Neural cell (in vitro differentiated cells): ENCODE measurements at regions not wholly inside any gene's neighbourhood (a gene's known extent, or its start where the extent isn't known, plus 50 kb on each side); places are given as distances from the start of the nearest gene placed in this dataset.

ENCODE experiments used
- H2AFZ ChIP-seq: fragments of 200-600, 300-800 bp; sonication (generic), shearing (Covaris generic); 2 replicates; pipeline ENCODE4 v1.6.0; 2014; ENCODE audit warnings: low read depth, mild to moderate bottlenecking, antibody characterized with exemption, low read length, moderate library complexity
- H3F3A ChIP-seq: fragments of 200-600 bp; shearing (Covaris generic); 2 replicates; pipeline ENCODE4 v1.6.1; 2016; ENCODE audit warnings: mild to moderate bottlenecking, moderate library complexity, mixed read lengths, antibody characterized with exemption, low read length; ENCODE audit not compliant: insufficient read depth, poor library complexity, severe bottlenecking
- H3K27ac ChIP-seq: fragments of 200-600, 300-800 bp; sonication (generic), shearing (Covaris generic); 2 replicates; pipeline ENCODE4 v1.5.1; 2014; ENCODE audit warnings: mild to moderate bottlenecking, low read length, moderate library complexity
- H3K27me3 ChIP-seq: fragments of 300-800, 200-600 bp; sonication (generic), shearing (Covaris generic); 2 replicates; pipeline ENCODE4 v1.6.0; 2014; ENCODE audit warnings: mild to moderate bottlenecking, low read depth, low read length, moderate library complexity; ENCODE audit not compliant: insufficient read depth
- H3K36me3 ChIP-seq: fragments of 300-800, 200-600 bp; sonication (generic), shearing (Covaris generic); 2 replicates; pipeline ENCODE4 v1.5.1; 2014; ENCODE audit warnings: mild to moderate bottlenecking, antibody characterized with exemption, low read length, moderate library complexity; ENCODE audit not compliant: insufficient read depth
- H3K4me2 ChIP-seq: fragments of 300-800, 200-600 bp; sonication (generic), shearing (Covaris generic); 2 replicates; pipeline ENCODE4 v1.6.0; 2014; ENCODE audit warnings: mild to moderate bottlenecking, low read length
- H3K4me3 ChIP-seq: fragments of 300-800, 200-600 bp; sonication (generic), shearing (Covaris generic); 2 replicates; pipeline ENCODE4 v1.5.1; 2014; ENCODE audit warnings: mild to moderate bottlenecking, low read length, moderate library complexity
- H3K79me2 ChIP-seq: fragments of 200-600 bp; shearing (Covaris generic); replicated peaks from 2 replicates; pipeline ENCODE4 v1.6.0; 2014; ENCODE audit warnings: mild to moderate bottlenecking, low read length, moderate library complexity; ENCODE audit not compliant: insufficient read depth
- H3K9ac ChIP-seq: fragments of 300-800, 200-600 bp; sonication (generic), shearing (Covaris generic); 2 replicates; pipeline ENCODE4 v1.6.1; 2016; ENCODE audit warnings: mild to moderate bottlenecking, low read length, mixed read lengths
- H3K9me2 ChIP-seq: fragments of 200-600 bp; shearing (Covaris generic); 2 replicates; pipeline ENCODE4 v1.6.1; 2016; ENCODE audit warnings: mild to moderate bottlenecking, low read length, mixed read lengths; ENCODE audit not compliant: insufficient read depth
- H3K9me3 ChIP-seq: fragments of 200-600, 300-800 bp; sonication (generic), shearing (Covaris generic); 2 replicates; pipeline ENCODE4 v1.6.1; 2016; ENCODE audit warnings: mild to moderate bottlenecking, mixed run types, low read length, moderate library complexity, mixed read lengths
- H4K20me1 ChIP-seq: fragments of 200-600 bp; shearing (Covaris generic); 2 replicates; pipeline ENCODE4 v1.6.1; 2016; ENCODE audit warnings: mild to moderate bottlenecking, mixed run types; ENCODE audit not compliant: insufficient read depth
- CTCF ChIP-seq: fragments of 450-650 bp; IDR thresholded peaks from 2 replicates; pipeline ENCODE4 v1.5.1; 2014; ENCODE audit warnings: antibody characterized with exemption, mild to moderate bottlenecking, moderate library complexity; ENCODE audit not compliant: poor library complexity, severe bottlenecking
- EP300 ChIP-seq: fragments of 450-650 bp; conservative IDR thresholded peaks from 2 replicates; pipeline ENCODE4 v1.6.1; 2014; ENCODE audit warnings: antibody characterized with exemption, mild to moderate bottlenecking, moderate library complexity; ENCODE audit not compliant: poor library complexity, severe bottlenecking
- EZH2 ChIP-seq: fragments of 200-600, 300-800 bp; shearing (Covaris generic), sonication (generic); IDR thresholded peaks from 2 replicates; pipeline ENCODE4 v1.6.1; 2014; ENCODE audit warnings: antibody characterized with exemption, low read length, borderline replicate concordance, mild to moderate bottlenecking; ENCODE audit not compliant: insufficient read depth, poor library complexity, severe bottlenecking
- MXI1 ChIP-seq: fragments of 450-650 bp; conservative IDR thresholded peaks from 2 replicates; pipeline ENCODE4 v1.6.1; 2014; ENCODE audit warnings: antibody characterized with exemption, mild to moderate bottlenecking; ENCODE audit not compliant: poor library complexity, severe bottlenecking
- POLR2AphosphoS5 ChIP-seq: IDR thresholded peaks from 2 replicates; pipeline ENCODE4 v1.6.1; 2012
- RAD21 ChIP-seq: fragments of 450-650 bp; conservative IDR thresholded peaks from 2 replicates; pipeline ENCODE4 v1.6.1; 2014; ENCODE audit warnings: antibody characterized with exemption, mild to moderate bottlenecking, moderate library complexity
- REST ChIP-seq: IDR thresholded peaks from 2 replicates; pipeline ENCODE4 v1.6.1; 2012; ENCODE audit warnings: borderline replicate concordance
- SMC3 ChIP-seq: fragments of 450-650 bp; conservative IDR thresholded peaks from 2 replicates; pipeline ENCODE4 v1.6.1; 2014; ENCODE audit warnings: antibody characterized with exemption, mild to moderate bottlenecking, moderate library complexity; ENCODE audit not compliant: poor library complexity
- TAF1 ChIP-seq: IDR thresholded peaks from 2 replicates; pipeline ENCODE4 v1.6.1; 2012; ENCODE audit warnings: low read depth

DNA sequence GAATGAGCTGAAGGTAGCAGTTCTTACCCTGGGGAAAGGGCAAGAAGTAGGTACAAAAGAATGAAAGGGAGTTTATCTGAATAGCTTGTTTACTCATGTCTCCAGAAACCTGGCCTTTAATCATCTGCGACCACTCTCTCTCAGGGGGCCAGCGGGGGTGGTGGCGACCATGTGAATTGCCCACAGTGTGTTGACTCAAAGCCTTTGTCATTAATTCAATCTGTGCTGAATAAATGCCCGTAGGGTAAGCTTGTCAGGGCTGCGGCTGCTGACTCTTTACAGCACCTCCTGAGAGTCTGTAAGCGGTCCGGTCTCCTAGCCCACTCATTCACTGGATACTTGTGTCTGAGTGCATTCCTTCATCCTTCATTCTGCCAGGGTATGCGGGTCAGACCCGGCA, 874.4 kb downstream of the SLC6A15 start:
- Histone ChIP-seq H3K9me3 (no peaks in the 10 kb centered on the region), H3K9ac (no peak overlapping the region), H4K20me1 (no peaks in the 10 kb centered on the region), H3K79me2 (no peaks in the 10 kb centered on the region), H3F3A (no peaks in the 10 kb centered on the region), H3K27ac (no peak overlapping the region), H3K4me3 (no peak overlapping the region), H3K36me3 (no peaks in the 10 kb centered on the region), H2AFZ (no peak overlapping the region), H3K4me2 (no peak overlapping the region), H3K9me2 (no peaks in the 10 kb centered on the region), H3K27me3 (no peaks in the 10 kb centered on the region)
- no peak for TF ChIP-seq TAF1
- TF ChIP-seq EP300 = no peak
- no peak for TF ChIP-seq EZH2
- no peak for TF ChIP-seq RAD21
- no peak for TF ChIP-seq MXI1
- no peak for TF ChIP-seq SMC3
- TF ChIP-seq REST = no peak
- TF ChIP-seq POLR2AphosphoS5 = no peak
- TF ChIP-seq CTCF = no peak

- TF ChIP-seq REST (no peak), MXI1 (no peak)
- Histone ChIP-seq H3K79me2 (no peaks in the 10 kb centered on the region), H3K9me3 (no peaks in the 10 kb centered on the region), H2AFZ (no peak overlapping the region), H3K36me3 (no peaks in the 10 kb centered on the region), H3K27ac (no peak overlapping the region), H3K9ac (no peak overlapping the region), H3K9me2 (no peaks in the 10 kb centered on the region), H3K4me2 (no peak overlapping the region), H3F3A (no peaks in the 10 kb centered on the region), H3K27me3 (no peaks in the 10 kb centered on the region), H3K4me3 (no peak overlapping the region), H4K20me1 (no peaks in the 10 kb centered on the region)
These were observed 875.7 kb downstream of the SLC6A15 start for GRCh38 chr12:84036912-84037311.
